GM10266 (cell line): ENCODE measurements at regions not wholly inside any gene's neighbourhood (a gene's known extent, or its start where the extent isn't known, plus 50 kb on each side); places are given as distances from the start of the nearest gene placed in this dataset.

Experiments used
- DNase-seq: peaks from one replicate; pipeline ENCODE4 v3.0.0; 2012; ENCODE audit errors: extremely low spot score
- TF ChIP-seq, protein P1 (sequence below): IDR thresholded peaks from 2 replicates; pipeline ENCODE4 v1.5.1; 2012; ENCODE audit warnings: mild to moderate bottlenecking, low read depth; ENCODE audit not compliant: control insufficient read depth, insufficient read depth; ENCODE audit errors: missing control alignments

DNA sequence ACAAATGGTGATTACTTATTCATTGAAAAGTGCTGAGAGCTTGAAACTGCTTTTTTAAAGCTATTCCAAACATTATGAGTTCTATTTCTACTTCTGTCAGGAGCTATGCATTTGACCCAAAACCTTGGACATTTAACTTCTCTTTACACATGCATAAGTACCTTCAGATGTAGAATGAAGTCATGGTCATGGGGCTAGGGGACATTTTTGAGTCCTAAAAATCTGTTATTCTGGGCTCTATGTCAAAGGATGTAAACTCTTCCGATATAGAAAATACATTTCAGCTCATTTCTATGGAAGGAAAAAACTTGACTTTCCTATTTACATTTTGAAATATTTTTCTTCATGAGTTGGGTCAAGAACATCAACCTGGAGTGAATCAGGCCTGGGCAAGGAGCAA lies 179.5 kb upstream of the CXCL12 start:
- DNase-seq: no peak
- TF ChIP-seq, protein P1, sequence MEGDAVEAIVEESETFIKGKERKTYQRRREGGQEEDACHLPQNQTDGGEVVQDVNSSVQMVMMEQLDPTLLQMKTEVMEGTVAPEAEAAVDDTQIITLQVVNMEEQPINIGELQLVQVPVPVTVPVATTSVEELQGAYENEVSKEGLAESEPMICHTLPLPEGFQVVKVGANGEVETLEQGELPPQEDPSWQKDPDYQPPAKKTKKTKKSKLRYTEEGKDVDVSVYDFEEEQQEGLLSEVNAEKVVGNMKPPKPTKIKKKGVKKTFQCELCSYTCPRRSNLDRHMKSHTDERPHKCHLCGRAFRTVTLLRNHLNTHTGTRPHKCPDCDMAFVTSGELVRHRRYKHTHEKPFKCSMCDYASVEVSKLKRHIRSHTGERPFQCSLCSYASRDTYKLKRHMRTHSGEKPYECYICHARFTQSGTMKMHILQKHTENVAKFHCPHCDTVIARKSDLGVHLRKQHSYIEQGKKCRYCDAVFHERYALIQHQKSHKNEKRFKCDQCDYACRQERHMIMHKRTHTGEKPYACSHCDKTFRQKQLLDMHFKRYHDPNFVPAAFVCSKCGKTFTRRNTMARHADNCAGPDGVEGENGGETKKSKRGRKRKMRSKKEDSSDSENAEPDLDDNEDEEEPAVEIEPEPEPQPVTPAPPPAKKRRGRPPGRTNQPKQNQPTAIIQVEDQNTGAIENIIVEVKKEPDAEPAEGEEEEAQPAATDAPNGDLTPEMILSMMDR: no peak

DNA sequence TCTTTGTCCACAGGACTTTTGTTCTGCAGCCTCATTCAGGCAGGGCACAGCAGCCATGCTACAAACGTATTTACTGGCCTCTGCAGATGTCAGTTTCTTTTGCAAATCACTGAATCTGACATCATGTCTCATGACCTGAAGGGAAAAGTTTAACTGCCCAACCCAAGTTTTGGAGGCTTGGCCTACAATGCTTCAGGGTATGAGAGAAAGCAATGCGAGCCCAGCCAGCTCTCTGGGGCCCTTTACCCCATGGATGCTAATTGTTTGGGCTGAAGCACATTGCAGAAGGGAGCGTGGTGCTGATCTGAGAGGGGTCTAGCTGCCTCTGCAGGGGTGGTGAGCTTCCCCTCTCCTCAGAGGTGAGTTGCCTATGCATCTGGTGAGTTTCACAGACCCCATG lies 179.9 kb upstream of the CXCL12 start:
- TF ChIP-seq, protein P1: no peak

DNA sequence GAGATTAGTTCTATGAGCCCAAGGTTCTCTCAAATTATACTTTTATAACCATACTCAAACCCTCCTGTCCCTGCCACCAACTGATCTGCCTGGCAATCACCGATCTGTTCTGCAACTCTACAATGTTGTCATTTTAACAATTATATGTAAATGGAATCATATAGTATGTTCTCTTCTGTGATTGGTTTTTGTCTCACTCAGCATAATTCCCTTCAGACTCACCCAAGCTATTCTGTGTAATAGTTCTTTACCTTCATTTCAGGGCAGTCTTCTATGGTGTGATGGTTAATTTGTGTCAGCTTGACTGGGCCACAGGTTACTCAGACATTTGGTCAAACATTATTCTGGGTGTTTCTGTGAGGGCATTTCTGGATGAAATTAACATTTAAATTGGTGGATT lies 181.9 kb upstream of the CXCL12 start:
- DNase-seq: no peak
- TF ChIP-seq, protein P1: no peak

More for the DNA sequence above, 179.9 kb upstream of the CXCL12 start:
- no peak for DNase-seq

DNA sequence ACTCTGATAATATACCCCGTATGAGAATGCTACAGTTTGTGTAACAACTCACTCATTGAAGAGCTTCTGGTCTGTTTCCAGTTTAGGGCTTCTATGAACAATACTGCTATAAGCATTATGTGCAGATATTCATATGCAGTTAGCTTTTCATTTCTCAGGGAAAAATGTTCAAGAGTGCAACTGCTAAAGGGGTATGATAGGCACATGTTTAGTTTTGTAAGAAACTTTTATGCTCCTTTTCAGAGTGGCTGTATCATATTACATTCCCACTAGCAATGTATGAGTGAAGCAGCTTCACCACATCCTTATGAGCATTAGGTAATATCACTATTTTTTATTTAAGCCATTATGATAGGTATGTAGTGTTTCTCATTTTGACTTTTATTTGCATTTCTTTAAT lies 182.6 kb upstream of the CXCL12 start:
- no peak for DNase-seq
- TF ChIP-seq, protein P1: no peak

DNA sequence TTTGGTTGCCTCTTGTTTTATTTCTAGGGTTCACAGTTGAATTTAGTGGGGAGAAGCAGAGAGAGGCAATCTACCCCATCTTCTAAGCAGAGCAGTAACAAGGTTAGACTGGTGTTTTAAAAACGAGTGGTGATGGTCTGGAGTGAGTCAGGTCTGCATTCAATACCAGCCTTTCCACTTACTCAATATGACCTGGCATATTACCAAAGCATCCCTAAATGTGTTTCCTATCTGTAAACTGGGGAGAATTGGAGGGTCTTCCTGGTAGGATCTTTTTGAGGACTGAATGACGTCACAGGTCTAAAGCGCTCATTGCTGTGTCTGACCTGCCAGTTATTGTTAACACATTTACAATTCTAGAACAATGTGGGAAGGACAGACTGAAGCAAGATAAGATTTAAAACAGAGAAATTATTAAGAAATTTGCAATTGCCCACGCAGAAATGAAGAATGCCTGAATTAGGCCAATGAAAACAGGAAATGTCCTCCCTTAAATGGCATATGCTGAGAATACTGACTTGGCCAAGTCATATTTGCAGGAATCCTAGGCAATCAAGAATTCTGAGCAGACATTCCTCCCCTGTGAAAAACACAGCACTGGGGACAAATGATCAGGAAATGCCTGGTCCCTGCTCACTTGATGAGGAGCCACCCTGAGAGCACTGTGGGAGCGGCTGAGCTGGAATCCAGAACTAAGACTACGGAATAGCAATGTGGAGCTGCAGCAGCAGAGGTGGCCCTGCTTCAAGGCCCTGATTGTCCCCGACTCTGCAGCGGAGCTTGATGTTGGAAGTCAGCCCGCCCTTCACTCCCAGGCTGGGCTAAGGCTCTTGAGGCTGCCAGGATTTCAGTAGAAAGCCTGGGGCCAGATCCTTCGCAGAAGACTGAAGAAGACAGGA lies 184.5 kb upstream of the CXCL12 start:
- no peak for DNase-seq

DNA sequence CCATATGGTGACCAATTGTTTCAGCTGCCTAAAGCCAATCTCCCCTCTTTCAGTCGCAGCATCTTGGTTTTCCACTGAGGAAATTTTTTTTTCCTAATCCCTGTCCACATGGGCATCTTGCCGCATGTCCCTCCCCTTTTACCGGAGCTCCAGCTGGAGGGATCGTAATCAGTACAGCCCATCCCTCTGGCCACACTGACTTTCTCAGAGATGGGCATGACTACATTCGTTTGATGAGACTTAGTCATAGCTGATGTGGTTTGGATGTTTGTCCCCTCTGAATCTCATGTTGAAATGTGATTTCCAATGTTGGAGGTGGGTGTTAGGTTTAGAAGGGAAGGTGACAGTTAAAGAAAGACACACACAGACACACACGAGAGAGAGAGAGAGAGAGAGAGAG lies 186.8 kb upstream of the CXCL12 start:
- TF ChIP-seq, protein P1: no peak
- DNase-seq: no peak

More for the DNA sequence above, 184.5 kb upstream of the CXCL12 start:
- TF ChIP-seq, protein P1: no peak

DNA sequence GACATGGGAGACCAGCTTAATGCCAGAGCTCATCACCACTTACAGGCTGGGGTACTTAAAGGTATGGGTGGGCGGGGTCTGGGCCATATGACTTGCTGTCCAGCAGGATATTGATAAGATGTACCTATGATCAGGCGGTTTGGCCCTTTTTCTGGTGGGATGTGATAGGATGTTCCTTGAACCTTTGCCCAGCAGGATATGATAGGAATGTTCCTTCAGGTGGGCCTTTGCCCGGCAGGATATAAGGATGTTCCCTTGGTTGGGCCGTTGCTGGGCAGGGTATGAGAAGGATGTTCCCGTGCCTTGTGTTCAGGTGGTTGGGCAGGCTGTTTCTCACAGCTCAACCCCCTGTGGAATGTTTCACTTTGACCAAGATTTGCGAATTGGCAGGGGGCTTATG lies 187.2 kb upstream of the CXCL12 start:
- TF ChIP-seq, protein P1: no peak
- DNase-seq: no peak
